Hematopoietic multipotent progenitor cell treated with erythropoietin and hydrocortisone succinate and interleukin-3 and kit ligand, for 6 days (in vitro differentiated cells): ENCODE measurements at regions not wholly inside any gene's neighbourhood (a gene's known extent, or its start where the extent isn't known, plus 50 kb on each side); places are given as distances from the start of the nearest gene placed in this dataset.
"Not testable (repeated sequence)": the region's sequence is repeated elsewhere in the genome, so short reads cannot be mapped to it uniquely, and the experiment has no call there.

Source experiments
- DNase-seq: peaks from one replicate; pipeline ENCODE4 v3.0.0-alpha.2; 2015

DNA sequence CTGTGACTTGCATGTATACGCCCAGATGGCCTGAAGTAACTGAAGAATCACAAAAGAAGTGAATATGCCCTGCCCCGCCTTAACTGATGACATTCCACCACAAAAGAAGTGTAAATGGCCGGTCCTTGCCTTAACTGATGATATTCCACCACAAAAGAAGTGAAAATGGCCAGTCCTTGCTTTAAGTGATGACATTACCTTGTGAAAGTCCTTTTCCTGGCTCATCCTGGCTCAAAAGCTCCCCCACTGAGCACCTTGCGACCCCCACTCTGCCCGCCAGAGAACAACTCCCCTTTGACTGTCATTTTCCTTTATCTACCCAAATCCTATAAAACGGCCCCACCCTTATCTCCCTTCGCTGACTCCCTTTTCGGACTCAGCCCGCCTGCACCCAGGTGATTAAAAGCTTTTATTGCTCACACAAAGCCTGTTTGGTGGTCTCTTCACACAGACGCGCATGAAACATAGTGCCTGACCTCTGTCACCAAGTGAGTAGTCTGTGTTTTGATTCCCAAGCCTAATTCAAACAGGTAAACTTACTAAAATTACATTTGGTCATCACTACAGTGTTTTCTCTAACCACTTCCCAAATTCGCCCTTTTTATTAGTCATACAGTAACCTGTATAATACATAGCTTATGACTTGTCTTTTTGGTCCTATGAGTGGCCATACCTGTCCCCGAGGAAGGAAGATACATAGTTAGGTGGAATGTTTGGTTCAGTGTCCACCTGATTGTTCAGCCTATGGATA lies 140.7 kb upstream of the PROK2 start:
- not testable (repeated sequence) for DNase-seq

DNA sequence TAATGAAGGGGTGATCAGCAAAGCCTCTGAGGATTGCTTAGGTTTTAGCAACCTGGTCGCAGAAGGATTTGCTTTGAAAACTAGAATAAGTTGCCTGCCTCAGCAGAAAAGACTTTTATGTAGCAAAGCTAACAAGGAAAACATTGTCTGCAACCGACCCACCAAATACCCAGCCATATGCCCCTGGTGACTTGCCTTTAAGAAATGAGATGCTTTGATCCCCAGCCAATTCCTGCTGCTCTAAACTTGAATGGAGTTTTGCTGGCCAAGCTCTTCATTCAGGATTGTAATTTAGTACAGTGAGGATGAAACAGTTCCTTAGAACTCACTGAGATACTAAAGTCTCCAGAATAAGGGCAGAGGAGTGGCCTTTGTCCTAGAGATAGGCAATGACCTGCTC lies 139.8 kb upstream of the PROK2 start:
- DNase-seq, result no peak

DNA sequence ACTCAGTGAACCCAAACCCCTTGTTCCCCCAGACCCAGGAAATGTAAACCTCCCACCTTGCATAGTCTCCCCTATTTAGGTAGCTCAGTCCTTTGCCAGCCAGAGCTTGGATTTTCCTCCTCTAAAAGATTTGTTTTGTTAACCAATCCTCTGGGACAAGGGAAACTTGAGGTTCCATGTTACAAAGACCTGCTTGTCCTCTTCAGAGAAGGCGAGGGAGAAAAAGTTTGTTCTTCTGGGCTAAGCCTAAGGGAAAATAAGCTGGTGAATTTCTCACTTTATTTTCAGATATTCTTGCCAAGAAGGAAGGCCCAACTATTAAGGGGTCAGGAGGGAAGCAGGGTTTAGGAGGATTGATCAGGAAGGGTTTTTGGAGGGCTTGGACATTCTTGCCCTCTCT lies 136.1 kb upstream of the PROK2 start:
- no peak for DNase-seq

DNA sequence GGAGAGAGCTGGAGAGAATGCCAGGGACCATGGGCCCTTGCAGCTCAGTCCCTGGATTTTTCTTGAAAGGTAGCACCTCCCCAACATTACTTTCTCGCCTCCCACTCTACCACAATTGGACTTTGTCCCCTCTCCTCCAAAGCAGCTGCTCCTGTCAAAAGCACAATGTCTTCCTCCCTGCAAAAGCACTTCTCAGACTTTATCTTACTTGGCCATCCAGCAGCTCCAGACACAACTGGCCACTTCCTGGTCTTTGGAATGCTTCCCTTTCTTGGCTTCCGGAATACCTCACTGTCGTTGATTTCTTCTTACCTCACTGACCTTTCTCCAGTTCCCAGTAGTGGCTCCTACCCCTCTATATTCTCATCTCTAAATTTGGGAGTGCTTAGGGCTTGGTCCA lies 134.6 kb upstream of the PROK2 start:
- no peak for DNase-seq

DNA sequence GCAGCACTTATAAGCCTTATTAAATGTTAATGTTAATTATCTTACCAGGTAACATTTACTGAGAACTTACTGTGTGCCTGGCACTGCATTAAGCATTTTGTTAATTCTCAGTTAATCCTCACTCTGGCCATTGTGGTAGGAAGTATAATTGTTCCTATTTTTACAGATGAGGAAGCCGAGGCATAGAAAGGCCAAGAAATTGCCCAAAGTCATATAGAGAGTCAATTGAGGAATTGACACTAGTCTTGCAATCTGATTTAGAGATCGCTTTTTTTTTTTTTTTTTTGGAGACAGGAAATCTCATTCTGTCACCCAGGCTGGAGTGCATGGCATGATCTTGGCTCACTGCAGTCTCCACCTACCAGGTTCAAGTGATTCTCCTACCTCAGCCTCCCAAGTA lies 132.6 kb upstream of the PROK2 start:
- no peak for DNase-seq

DNA sequence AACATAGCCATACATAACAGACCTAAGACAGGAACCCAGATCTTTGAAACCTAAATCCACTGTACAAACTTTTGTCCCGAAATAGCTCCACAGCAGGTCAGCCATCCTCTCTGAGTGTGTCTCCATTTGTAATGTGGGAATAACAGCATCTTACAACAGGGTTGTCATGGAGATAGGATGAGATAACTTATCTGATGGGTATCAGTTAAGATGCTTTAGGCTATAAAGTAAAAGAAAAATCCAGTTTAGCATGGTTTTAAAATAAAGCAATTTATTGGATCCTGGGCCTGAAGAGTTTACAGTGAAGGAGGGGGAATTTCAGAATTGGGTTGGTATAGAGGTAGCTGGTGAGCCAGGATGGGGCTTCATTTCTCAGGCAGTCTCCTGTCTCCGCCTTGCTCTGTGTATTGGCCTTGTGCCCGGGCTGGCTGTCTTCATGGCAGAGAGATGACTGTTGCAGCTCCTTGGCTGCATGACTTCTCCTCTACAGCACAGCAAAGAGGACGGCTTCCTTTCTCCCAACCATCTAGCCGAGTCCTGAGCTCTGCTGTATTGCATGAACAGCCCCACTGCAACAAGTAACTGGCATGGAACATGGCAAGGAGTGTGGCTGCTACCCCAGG lies 131.9 kb upstream of the PROK2 start:
- peak; percentile 24 for DNase-seq

DNA sequence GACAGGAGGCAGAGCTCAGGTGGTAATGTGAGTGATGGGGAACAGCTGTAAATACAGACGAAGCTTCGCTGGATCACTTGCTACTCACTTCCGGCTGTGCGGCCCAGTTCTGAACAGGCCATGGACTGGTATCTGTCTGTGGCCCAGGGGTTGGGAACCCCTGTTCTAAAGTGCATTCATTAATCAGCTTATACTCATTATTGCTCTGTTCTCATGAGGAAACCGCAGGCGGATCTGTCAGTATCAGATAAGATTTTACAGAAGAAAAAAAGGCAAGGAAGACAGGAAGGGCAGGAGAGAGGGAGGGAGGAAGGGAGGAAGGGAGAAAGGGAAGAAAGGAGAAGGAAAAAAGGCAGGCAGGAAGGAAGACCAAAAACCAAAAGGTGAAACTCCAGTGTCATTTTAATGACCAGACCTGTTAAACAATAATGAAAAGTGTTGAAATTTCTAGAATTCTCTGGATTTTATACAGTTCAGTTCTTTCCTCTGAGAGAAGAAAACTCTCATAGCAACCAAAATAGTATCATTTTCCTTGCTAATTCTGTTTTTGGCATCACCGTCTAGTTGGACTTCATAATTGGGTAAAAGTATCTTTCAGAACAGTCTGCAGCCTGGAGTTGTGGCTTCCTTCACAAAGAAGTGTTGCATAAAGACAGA lies 128.0 kb upstream of the PROK2 start:
- DNase-seq, result peak; percentile 43

DNA sequence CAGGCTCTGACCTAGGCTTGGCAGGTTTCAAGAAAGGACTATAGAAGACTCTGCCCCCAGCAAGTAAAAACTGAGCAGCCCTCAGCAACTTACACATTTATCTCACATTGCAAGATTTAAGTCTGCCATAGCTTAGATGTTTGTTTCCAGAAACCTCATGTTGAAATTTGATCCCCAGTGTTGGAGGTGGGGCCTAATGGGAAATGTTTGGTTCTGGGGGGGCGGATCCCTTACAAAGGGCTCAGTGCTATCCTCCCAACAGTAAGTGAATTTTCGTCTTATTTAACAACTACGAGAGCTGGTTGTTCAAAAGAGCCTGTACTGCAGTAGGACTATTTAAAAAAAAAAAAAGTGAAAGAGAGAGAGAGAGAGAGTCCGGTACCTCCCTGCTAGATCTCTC lies 125.2 kb upstream of the PROK2 start:
- no peak for DNase-seq

DNA sequence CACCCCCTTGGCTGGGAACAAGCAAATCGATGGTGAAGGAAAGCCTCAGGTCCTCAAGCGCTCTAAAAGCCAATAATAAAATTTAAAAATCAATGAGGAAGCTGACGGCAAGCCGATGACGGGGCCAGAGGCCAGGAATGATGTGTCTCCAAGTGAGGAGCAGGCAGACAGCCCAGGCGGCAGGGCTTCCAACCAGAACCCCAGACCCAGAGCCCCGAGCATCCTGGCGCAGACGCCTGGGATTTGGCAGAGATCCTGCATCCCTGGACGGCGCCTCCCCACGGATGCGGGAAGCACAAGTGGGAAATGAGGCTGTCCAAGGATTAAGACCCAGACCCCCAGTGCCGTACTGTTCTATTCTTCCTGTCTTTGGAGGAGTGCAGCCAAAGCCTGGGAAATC lies 123.0 kb upstream of the PROK2 start:
- no peak for DNase-seq

DNA sequence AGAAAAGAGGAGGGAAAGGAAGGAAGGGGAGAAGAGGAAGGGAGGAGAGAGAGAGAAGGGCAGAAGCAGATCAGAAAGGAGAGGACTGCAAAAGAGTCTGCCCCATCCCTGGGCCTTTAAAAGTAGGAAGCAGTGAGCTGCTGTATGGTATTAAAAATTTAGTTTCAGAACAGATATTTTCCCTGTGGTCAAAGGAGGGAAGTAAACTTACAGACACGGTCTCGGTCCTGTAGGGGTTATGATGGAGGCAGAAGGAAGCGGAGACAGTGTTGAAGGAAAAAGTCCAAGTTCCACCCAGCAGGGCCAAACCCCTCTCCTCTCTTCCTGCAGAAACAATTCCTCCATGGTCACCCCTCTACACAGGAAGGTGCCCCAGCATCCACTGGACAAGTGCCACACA lies 122.0 kb upstream of the PROK2 start:
- DNase-seq, result peak; percentile 5

DNA sequence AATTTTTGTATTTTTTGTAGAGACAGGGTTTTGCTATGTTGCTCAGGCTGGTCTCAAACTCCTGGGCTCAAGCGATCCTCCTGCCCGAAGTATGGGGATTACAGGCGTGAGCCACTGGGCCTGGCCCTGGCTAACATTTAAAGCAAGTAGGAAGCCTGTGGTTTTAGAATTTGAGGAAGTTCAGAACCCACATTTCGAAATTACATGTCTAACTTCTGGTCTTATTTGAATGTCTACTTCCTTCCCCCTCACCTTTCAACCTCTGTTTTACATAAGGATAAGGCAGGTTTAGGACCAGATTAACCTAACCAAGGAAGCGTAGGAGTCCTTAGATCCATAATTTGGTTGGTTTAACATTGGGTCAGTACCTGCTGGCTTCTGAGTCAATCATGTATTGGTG lies 120.5 kb upstream of the PROK2 start:
- peak; percentile 65 for DNase-seq

DNA sequence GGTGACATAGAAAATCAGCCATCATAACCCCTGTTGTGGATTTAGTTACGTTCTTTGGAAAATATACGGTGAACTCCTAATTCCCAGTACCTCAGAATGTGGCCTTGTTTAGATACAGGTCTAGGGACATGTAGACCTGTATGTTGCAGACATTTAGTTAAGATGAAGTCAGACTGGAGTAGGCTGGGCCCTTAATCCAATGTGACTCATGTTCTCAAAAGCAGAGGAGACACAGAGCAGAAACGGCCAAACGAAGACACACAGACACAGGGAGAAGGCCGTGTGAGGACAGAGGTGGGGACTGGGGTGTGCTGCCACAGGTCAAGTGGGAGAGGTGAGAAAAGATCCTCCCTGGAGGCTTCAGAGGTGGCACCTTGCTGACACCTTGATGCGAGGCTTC lies 119.0 kb upstream of the PROK2 start:
- DNase-seq, result no peak

DNA sequence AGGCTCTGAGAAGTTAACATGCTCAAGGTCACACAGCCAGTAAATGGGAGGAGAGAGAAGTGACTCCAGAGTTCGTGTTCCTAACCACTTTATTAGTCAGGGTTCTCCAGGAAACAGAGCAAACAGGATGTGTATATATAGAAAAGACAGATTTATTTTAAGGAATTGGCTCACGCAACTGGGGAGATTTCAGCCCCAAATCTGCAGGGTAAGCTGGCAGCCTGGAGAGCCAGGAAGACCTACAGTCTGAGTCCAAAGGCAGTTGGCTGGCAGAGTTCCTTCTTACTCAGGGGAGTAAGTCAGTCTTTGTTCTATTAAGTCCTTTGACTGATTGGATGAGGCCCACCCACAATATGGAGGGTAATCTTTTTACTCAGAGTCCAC lies 118.2 kb upstream of the PROK2 start:
- no peak for DNase-seq

DNA sequence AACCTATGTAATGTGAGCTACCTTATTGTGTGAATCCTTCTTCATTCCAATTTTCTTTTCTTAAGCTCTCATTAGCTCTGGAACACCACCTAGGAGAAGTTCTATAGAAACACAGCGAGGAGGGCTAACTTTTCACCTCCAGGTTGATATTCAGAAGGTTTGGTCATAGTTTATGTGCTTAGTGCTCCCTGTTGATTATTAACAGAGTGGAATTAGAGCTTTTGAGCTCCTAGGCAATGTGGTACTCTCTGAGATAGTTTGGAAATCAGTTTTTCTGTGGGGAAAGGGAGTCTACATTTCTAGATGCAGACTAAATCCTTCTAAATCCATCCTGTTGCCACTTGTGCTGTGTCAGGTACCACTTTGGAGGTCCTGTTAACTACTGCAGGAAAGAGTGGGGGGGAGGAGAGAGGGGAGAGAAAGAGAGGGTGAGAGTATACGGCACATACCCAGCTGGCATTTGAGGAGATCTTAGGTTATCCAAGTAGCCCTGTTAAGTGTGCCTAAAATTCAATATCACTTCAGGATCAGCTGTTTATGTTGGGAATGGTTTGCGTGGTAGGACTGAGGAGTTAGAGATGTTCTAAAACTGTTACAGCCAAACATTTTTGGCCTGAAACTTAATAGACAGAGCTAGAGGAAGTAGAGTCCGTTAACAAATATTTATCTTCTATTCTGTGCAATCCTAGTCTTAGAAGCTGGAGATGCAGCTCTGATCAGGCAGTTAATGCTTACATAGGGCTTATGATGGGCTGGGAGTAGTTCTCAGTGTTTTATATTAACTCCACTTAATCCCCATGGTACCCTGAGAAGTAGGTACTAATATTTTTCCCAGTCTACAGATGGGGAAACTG lies 117.5 kb upstream of the PROK2 start:
- DNase-seq, result no peak

DNA sequence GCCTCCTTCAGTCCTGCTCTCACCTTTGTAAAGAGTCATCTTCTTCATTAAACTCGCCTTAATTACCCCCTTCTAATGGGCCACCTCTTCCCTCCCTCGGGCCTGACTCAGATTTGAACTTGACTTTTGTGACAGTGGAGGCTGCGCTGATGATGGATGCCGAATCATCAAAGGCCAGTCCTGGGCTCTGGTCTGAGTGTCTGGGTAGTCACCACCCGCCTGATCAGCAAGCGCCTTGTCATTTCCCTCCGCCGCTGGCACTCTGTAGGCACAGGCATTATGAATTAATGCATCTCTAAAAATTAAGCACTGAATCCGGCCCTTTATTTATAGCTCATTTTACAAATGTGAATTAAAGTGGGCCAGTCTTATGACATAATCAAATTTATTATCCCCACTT lies 116.7 kb upstream of the PROK2 start:
- no peak for DNase-seq

DNA sequence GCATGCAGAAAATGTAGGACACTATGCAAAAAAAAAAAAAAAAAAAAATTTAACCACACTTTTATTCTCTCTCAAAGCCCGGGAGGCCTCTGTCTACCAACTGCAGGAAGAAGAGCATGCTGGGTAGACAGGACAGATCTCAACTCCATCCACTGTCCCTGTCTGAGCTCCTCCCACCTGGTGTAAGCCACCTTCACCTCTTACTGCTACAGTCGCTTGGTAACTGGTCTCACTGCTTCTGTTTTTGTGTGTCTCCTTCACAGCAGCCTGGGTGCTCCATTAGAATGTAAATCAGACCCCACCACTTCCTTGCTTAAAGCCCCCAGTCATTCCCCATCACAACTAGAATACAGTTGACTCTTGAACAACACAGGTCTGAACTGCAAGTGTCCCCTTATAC lies 115.1 kb upstream of the PROK2 start:
- no peak for DNase-seq

DNA sequence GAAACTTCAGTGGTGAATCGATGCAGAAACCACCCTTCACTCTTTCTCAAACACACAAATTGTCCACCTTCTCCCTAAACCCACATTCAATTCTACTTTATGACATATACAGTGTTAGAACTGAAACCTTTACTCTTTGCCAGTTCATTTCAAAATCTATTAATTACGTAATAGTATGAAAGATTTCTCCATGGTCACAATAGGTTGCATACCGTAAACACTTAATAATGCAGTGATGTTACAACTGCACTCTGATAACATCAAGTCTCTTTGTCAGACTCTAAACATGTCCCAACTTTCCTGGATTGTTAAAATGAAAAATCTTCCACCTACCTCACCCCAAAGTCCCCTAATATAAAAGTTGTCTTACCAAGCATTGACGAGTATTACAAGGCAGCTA lies 111.8 kb upstream of the PROK2 start:
- peak; percentile 15 for DNase-seq

DNA sequence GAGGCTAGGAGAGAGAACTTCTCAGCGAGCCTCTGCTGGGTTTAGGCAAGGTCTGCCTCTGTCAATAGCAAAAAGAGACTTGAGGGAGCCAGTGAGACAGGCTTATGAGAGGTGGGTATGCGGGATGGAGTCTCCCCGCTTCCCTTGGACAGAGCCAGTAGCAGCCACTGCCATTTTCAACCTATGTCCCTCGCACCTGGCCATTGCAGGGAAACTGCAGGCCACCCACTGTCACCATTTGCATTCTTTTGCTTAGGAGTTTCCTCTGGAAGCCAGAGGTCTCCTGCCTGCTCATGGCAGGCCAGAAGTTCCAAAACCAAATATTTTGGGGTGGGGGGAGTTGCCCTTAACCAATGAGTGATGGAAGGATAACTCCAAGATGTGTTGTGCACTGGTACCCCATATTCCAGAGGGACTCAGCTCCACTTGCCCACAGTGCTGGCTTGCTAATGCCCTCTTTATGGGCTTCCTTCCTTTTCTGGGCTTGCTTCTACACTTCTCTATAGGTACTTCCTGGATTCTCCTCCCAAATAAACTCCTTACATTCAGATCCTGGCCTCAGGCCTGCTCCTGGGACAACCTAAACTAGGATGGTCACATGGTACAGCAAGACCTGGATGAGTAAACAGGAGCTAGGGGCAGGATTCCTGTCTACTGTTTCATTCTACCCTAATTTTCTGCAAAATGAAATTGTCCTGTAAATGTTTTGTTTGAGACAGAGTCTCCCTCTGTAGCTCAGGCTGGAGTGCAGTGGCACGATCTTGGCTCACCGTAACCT lies 108.9 kb upstream of the PROK2 start:
- no peak for DNase-seq

DNA sequence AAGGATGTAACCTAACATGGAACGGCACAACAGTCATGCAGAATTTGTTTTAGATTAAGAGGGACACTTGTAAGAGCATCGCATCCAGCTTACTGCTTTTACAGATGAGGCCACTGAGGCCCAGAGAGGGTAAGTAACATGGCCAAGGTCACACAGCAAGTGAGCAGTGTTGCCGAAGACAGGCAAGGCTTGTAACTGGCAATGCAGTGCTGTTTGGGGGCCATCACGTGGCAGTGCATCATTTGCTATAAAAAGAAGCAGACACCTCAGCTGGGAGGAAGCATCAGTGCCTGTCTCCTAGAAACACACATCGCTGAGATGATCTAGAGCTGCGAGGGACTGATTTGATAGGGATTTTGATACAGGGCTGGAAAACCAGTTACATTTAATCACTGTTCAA lies 108.2 kb upstream of the PROK2 start:
- DNase-seq, result no peak

DNA sequence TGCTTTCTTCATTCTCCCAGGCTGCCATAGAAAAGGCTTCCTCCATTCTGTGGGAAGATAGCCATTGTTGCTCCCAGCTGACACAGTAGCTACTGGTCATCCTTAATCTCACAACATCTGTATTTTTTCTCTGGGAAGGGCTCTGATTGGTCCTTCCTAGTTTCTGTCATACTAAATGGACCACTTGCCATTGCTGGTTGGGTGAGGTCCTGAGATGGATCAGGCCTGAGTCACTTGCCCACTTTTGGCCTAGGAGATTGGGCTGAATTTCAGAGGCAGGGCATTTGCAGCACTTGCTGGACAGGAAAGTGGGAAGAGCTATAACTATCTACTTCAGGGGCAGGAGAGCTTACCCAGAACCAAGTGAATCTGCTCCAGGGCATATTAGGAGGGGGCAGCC lies 106.5 kb upstream of the PROK2 start:
- DNase-seq, result no peak

DNA sequence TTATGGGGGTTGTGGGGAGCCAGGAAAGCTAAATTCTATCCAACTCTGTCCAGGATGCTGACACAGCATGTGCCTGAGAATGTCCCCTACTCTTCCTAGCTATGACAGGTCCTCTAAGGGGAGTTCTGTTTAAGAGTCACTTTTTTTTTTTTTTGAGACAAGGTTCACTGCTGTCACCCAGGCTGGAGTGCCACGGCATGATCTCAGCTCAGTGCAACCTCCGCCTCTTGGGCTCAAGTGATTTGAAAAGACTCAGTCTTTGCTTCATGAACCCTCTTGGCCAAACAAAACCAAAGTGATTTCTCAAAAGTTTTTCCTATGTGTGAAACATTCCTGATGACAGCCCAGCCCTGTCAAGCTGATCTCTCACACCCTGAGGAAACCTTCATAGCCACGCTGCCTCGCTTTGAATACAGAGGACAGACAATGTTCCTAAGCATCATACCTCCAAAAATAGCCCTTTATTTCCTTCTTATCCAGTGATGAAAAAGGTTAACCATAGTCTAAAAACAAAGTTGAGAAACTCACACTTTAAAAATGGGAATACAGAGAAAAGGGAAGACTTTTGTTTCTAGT lies 105.5 kb upstream of the PROK2 start:
- no peak for DNase-seq

DNA sequence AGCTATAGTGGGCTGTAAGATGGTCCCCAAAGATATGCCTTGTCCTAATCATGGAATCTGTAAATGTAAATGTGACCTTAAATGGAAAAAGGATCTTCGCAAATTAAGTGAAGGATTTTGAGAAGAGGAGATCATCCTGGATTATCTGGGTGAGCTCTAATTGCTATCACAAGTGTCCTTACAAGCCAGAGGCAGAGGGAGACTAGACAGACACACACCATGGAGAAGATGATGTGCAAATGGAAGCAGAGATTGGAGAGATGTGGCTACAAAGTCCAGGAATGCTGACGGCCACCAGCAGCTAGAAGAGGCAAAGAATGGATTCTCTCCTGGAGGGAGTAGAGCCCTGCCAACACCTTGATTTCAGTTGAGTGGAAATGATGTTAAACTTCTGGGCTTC lies 102.3 kb upstream of the PROK2 start:
- DNase-seq, result no peak
